Natural killer cell (primary cell): ENCODE measurements at regions not wholly inside any gene's neighbourhood (a gene's known extent, or its start where the extent isn't known, plus 50 kb on each side); places are given as distances from the start of the nearest gene placed in this dataset.

ENCODE experiments used
- ATAC-seq, 3 donors: fragments of 150-1000 bp in 2 of 3; fragments of 200-7000 bp in 1 of 3; cut with Tn5 transposase; 1 replicate in 1 of 3; 2 replicates in 2 of 3; pipeline ENCODE4 v1.10.0; 2021; ENCODE audit warnings: mild to moderate bottlenecking in 2 of 3, moderate library complexity in 2 of 3
- DNase-seq, 2 donors: peaks; one replicate each; pipeline versions ENCODE4 v3.0.0 to v3.0.0-alpha.2; 2013 to 2021; ENCODE audit warnings: mixed read lengths in 1 of 2
- H3K27ac ChIP-seq: one replicate; pipeline ENCODE4 v1.5.1; 2013; ENCODE audit warnings: mild to moderate bottlenecking, low read length
- H3K27me3 ChIP-seq: one replicate; pipeline ENCODE4 v1.6.1; 2013; ENCODE audit warnings: low read length; ENCODE audit not compliant: control insufficient read depth, insufficient read depth
- H3K36me3 ChIP-seq: one replicate; pipeline ENCODE4 v1.6.1; 2013; ENCODE audit warnings: low read length; ENCODE audit not compliant: control insufficient read depth, insufficient read depth
- H3K4me1 ChIP-seq: one replicate; pipeline ENCODE4 v1.6.1; 2013; ENCODE audit warnings: low read length; ENCODE audit not compliant: control insufficient read depth, insufficient read depth
- H3K4me3 ChIP-seq: one replicate; pipeline ENCODE4 v1.5.1; 2013; ENCODE audit warnings: low read length
- H3K9me3 ChIP-seq: one replicate; pipeline ENCODE4 v1.6.1; 2013; ENCODE audit warnings: low read length; ENCODE audit not compliant: control insufficient read depth, insufficient read depth
- H3K27ac Mint-ChIP-seq, 2 donors: one replicate each; pipeline ENCODE4 v1.8.0; 2022; ENCODE audit warnings: mild to moderate bottlenecking in 2 of 2, mixed read lengths in 2 of 2, moderate library complexity in 1 of 2
- H3K27me3 Mint-ChIP-seq, 2 donors: one replicate each; pipeline ENCODE4 v1.8.0; 2022; ENCODE audit warnings: low read depth in 2 of 2, mixed read lengths in 2 of 2
- H3K36me3 Mint-ChIP-seq: one replicate; pipeline ENCODE4 v1.8.0; 2022; ENCODE audit warnings: mixed read lengths
- H3K4me1 Mint-ChIP-seq, 2 donors: one replicate each; pipeline ENCODE4 v1.8.0; 2022; ENCODE audit warnings: mixed read lengths in 2 of 2
- H3K4me3 Mint-ChIP-seq: one replicate; pipeline ENCODE4 v1.8.0; 2022; ENCODE audit warnings: mild to moderate bottlenecking, moderate library complexity, mixed read lengths
- H3K9me3 Mint-ChIP-seq, 2 donors: one replicate each; pipeline ENCODE4 v1.8.0; 2022; ENCODE audit warnings: mixed read lengths in 2 of 2
- WGBS: methylation state at CpG from one replicate; pipeline ENCODE4 v1.1.7; 2013; ENCODE audit warnings: missing lambda C conversion rate; ENCODE audit not compliant: insufficient coverage; 5-methylcytosine and 5-hydroxymethylcytosine counted together
- intact Hi-C: fragments of 100-400 bp; cut with micrococcal nuclease; formaldehyde crosslinking; loops from one replicate; pipeline ENCODE4 v1.14.2; 2022
- TF ChIP-seq, protein P1 (sequence below): fragments of 200-600 bp; IDR thresholded peaks from one replicate; pipeline ENCODE4 v1.8.0; 2022; ENCODE audit warnings: antibody characterized with exemption

- Histone ChIP-seq H3K27ac (no peak overlapping the region), H3K4me1 (no peaks in the 10 kb centered on the region), H3K27me3 (no peaks in the 10 kb centered on the region), H3K9me3 (no peaks in the 10 kb centered on the region), H3K36me3 (no peaks in the 10 kb centered on the region), H3K4me3 (no peak overlapping the region)
- ATAC-seq = no peak
- no peaks in the 10 kb centered on the region for H3K9me3 Mint-ChIP-seq
- intact Hi-C loops = no loop called here
- TF ChIP-seq, protein P1, sequence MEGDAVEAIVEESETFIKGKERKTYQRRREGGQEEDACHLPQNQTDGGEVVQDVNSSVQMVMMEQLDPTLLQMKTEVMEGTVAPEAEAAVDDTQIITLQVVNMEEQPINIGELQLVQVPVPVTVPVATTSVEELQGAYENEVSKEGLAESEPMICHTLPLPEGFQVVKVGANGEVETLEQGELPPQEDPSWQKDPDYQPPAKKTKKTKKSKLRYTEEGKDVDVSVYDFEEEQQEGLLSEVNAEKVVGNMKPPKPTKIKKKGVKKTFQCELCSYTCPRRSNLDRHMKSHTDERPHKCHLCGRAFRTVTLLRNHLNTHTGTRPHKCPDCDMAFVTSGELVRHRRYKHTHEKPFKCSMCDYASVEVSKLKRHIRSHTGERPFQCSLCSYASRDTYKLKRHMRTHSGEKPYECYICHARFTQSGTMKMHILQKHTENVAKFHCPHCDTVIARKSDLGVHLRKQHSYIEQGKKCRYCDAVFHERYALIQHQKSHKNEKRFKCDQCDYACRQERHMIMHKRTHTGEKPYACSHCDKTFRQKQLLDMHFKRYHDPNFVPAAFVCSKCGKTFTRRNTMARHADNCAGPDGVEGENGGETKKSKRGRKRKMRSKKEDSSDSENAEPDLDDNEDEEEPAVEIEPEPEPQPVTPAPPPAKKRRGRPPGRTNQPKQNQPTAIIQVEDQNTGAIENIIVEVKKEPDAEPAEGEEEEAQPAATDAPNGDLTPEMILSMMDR = no peak
- no peak overlapping the region for H3K4me3 Mint-ChIP-seq
- WGBS = 67% methylated on average over 6 of the region's 6 CpGs
- no peak overlapping the region for H3K27ac Mint-ChIP-seq
- DNase-seq = no peak
- H3K27me3 Mint-ChIP-seq = peaks cover 13 to 33% of the 10 kb centered on the region in 2 donors
- H3K4me1 Mint-ChIP-seq = no peaks in the 10 kb centered on the region
- H3K36me3 Mint-ChIP-seq = no peaks in the 10 kb centered on the region
These were observed 432.2 kb upstream of the TPM1 start for GRCh38 chr15:62610265-62610869.

- Histone ChIP-seq H3K36me3 (no peaks in the 10 kb centered on the region), H3K4me3 (no peak overlapping the region), H3K9me3 (no peaks in the 10 kb centered on the region), H3K27ac (no peak overlapping the region), H3K4me1 (no peaks in the 10 kb centered on the region), H3K27me3 (no peaks in the 10 kb centered on the region)
- ATAC-seq = no peak
- intact Hi-C loops = no loop called here
- Mint-ChIP-seq H3K27ac (no peak overlapping the region), H3K36me3 (no peaks in the 10 kb centered on the region), H3K4me1 (no peaks in the 10 kb centered on the region), H3K4me3 (no peak overlapping the region), H3K9me3 (no peaks in the 10 kb centered on the region), H3K27me3 (peaks cover 13 to 33% of the 10 kb centered on the region in 2 donors)
- DNase-seq = no peak
- TF ChIP-seq, protein P1 = no peak
- 100% methylated on average over 1 of the region's 2 CpGs for WGBS
These were observed 431.5 kb upstream of the TPM1 start for GRCh38 chr15:62611002-62611401.

DNA sequence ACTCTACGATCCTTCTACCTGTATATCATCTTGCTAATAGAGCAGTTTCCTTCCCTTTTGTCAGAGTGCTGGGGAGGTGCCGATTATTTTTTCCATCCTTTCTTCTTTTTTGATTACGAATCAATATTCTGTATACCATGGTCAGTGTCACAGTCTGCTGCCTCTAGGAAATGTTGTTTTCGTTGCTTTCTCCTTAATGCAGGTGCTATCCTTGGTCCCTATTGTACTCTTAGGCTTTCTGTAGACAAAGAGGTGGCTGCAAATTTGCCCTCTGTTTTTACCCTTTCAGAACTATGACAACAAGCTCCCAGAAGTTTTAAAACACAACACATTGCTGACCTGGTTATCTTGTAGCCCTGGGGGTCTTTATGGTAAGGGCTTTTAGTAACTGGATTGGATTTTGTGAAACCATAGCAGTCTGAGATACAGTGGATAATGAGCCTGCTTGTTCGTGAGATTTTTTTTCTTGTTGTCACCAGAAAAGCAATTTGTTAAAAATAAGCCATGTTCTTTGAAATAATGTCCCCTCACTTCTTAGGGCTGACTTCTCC is 430.3 kb upstream of the TPM1 start:
- Histone ChIP-seq H3K9me3 (no peaks in the 10 kb centered on the region), H3K27me3 (no peaks in the 10 kb centered on the region), H3K4me1 (no peaks in the 10 kb centered on the region), H3K36me3 (no peaks in the 10 kb centered on the region), H3K4me3 (no peak overlapping the region), H3K27ac (no peak overlapping the region)
- DNase-seq (no peak), ATAC-seq (no peak)
- Mint-ChIP-seq H3K4me3 (no peak overlapping the region), H3K9me3 (no peaks in the 10 kb centered on the region), H3K4me1 (no peaks in the 10 kb centered on the region), H3K36me3 (no peaks in the 10 kb centered on the region), H3K27ac (no peak overlapping the region), H3K27me3 (peaks cover 13 to 33% of the 10 kb centered on the region in 2 donors)
- TF ChIP-seq, protein P1 = no peak
- intact Hi-C loops = no loop called here
- WGBS = 87% methylated on average over 5 of the region's 5 CpGs

GRCh38 chr15:62612771-62613170 is 429.8 kb upstream of the TPM1 start:
- WGBS = 100% methylated on average over 1 of the region's 2 CpGs
- H3K4me1 Mint-ChIP-seq = no peaks in the 10 kb centered on the region
- no peak overlapping the region for H3K4me3 Mint-ChIP-seq

More at GRCh38 chr15:62612771-62613170, 429.8 kb upstream of the TPM1 start:
- intact Hi-C loops = no loop called here
- no peak overlapping the region for H3K27ac Mint-ChIP-seq
- no peaks in the 10 kb centered on the region for H3K36me3 Mint-ChIP-seq
- TF ChIP-seq, protein P1 = no peak
- no peak overlapping the region for H3K27ac ChIP-seq
- H3K9me3 ChIP-seq = no peaks in the 10 kb centered on the region
- H3K4me3 ChIP-seq = no peak overlapping the region
- H3K9me3 Mint-ChIP-seq = no peaks in the 10 kb centered on the region
- peaks cover 13 to 33% of the 10 kb centered on the region in 2 donors for H3K27me3 Mint-ChIP-seq
- no peaks in the 10 kb centered on the region for H3K27me3 ChIP-seq
- H3K4me1 ChIP-seq = no peaks in the 10 kb centered on the region
- ATAC-seq = no peak
- DNase-seq = no peak
- H3K36me3 ChIP-seq = no peaks in the 10 kb centered on the region
